Neural cell (in vitro differentiated cells): ENCODE measurements at regions not wholly inside any gene's neighbourhood (a gene's known extent, or its start where the extent isn't known, plus 50 kb on each side); places are given as distances from the start of the nearest gene placed in this dataset.

ENCODE experiments used
- H2AFZ ChIP-seq: fragments of 200-600, 300-800 bp; sonication (generic), shearing (Covaris generic); 2 replicates; pipeline ENCODE4 v1.6.0; 2014; ENCODE audit warnings: low read depth, mild to moderate bottlenecking, antibody characterized with exemption, low read length, moderate library complexity
- H3F3A ChIP-seq: fragments of 200-600 bp; shearing (Covaris generic); 2 replicates; pipeline ENCODE4 v1.6.1; 2016; ENCODE audit warnings: mild to moderate bottlenecking, moderate library complexity, mixed read lengths, antibody characterized with exemption, low read length; ENCODE audit not compliant: insufficient read depth, poor library complexity, severe bottlenecking
- H3K27ac ChIP-seq: fragments of 200-600, 300-800 bp; sonication (generic), shearing (Covaris generic); 2 replicates; pipeline ENCODE4 v1.5.1; 2014; ENCODE audit warnings: mild to moderate bottlenecking, low read length, moderate library complexity
- H3K27me3 ChIP-seq: fragments of 300-800, 200-600 bp; sonication (generic), shearing (Covaris generic); 2 replicates; pipeline ENCODE4 v1.6.0; 2014; ENCODE audit warnings: mild to moderate bottlenecking, low read depth, low read length, moderate library complexity; ENCODE audit not compliant: insufficient read depth
- H3K36me3 ChIP-seq: fragments of 300-800, 200-600 bp; sonication (generic), shearing (Covaris generic); 2 replicates; pipeline ENCODE4 v1.5.1; 2014; ENCODE audit warnings: mild to moderate bottlenecking, antibody characterized with exemption, low read length, moderate library complexity; ENCODE audit not compliant: insufficient read depth
- H3K4me2 ChIP-seq: fragments of 300-800, 200-600 bp; sonication (generic), shearing (Covaris generic); 2 replicates; pipeline ENCODE4 v1.6.0; 2014; ENCODE audit warnings: mild to moderate bottlenecking, low read length
- H3K4me3 ChIP-seq: fragments of 300-800, 200-600 bp; sonication (generic), shearing (Covaris generic); 2 replicates; pipeline ENCODE4 v1.5.1; 2014; ENCODE audit warnings: mild to moderate bottlenecking, low read length, moderate library complexity
- H3K79me2 ChIP-seq: fragments of 200-600 bp; shearing (Covaris generic); replicated peaks from 2 replicates; pipeline ENCODE4 v1.6.0; 2014; ENCODE audit warnings: mild to moderate bottlenecking, low read length, moderate library complexity; ENCODE audit not compliant: insufficient read depth
- H3K9ac ChIP-seq: fragments of 300-800, 200-600 bp; sonication (generic), shearing (Covaris generic); 2 replicates; pipeline ENCODE4 v1.6.1; 2016; ENCODE audit warnings: mild to moderate bottlenecking, low read length, mixed read lengths
- H3K9me2 ChIP-seq: fragments of 200-600 bp; shearing (Covaris generic); 2 replicates; pipeline ENCODE4 v1.6.1; 2016; ENCODE audit warnings: mild to moderate bottlenecking, low read length, mixed read lengths; ENCODE audit not compliant: insufficient read depth
- H3K9me3 ChIP-seq: fragments of 200-600, 300-800 bp; sonication (generic), shearing (Covaris generic); 2 replicates; pipeline ENCODE4 v1.6.1; 2016; ENCODE audit warnings: mild to moderate bottlenecking, mixed run types, low read length, moderate library complexity, mixed read lengths
- H4K20me1 ChIP-seq: fragments of 200-600 bp; shearing (Covaris generic); 2 replicates; pipeline ENCODE4 v1.6.1; 2016; ENCODE audit warnings: mild to moderate bottlenecking, mixed run types; ENCODE audit not compliant: insufficient read depth
- CTCF ChIP-seq: fragments of 450-650 bp; IDR thresholded peaks from 2 replicates; pipeline ENCODE4 v1.5.1; 2014; ENCODE audit warnings: antibody characterized with exemption, mild to moderate bottlenecking, moderate library complexity; ENCODE audit not compliant: poor library complexity, severe bottlenecking
- EP300 ChIP-seq: fragments of 450-650 bp; conservative IDR thresholded peaks from 2 replicates; pipeline ENCODE4 v1.6.1; 2014; ENCODE audit warnings: antibody characterized with exemption, mild to moderate bottlenecking, moderate library complexity; ENCODE audit not compliant: poor library complexity, severe bottlenecking
- EZH2 ChIP-seq: fragments of 200-600, 300-800 bp; shearing (Covaris generic), sonication (generic); IDR thresholded peaks from 2 replicates; pipeline ENCODE4 v1.6.1; 2014; ENCODE audit warnings: antibody characterized with exemption, low read length, borderline replicate concordance, mild to moderate bottlenecking; ENCODE audit not compliant: insufficient read depth, poor library complexity, severe bottlenecking
- MXI1 ChIP-seq: fragments of 450-650 bp; conservative IDR thresholded peaks from 2 replicates; pipeline ENCODE4 v1.6.1; 2014; ENCODE audit warnings: antibody characterized with exemption, mild to moderate bottlenecking; ENCODE audit not compliant: poor library complexity, severe bottlenecking
- POLR2AphosphoS5 ChIP-seq: IDR thresholded peaks from 2 replicates; pipeline ENCODE4 v1.6.1; 2012
- RAD21 ChIP-seq: fragments of 450-650 bp; conservative IDR thresholded peaks from 2 replicates; pipeline ENCODE4 v1.6.1; 2014; ENCODE audit warnings: antibody characterized with exemption, mild to moderate bottlenecking, moderate library complexity
- REST ChIP-seq: IDR thresholded peaks from 2 replicates; pipeline ENCODE4 v1.6.1; 2012; ENCODE audit warnings: borderline replicate concordance
- SMC3 ChIP-seq: fragments of 450-650 bp; conservative IDR thresholded peaks from 2 replicates; pipeline ENCODE4 v1.6.1; 2014; ENCODE audit warnings: antibody characterized with exemption, mild to moderate bottlenecking, moderate library complexity; ENCODE audit not compliant: poor library complexity
- TAF1 ChIP-seq: IDR thresholded peaks from 2 replicates; pipeline ENCODE4 v1.6.1; 2012; ENCODE audit warnings: low read depth

- no peaks in the 10 kb centered on the region for H4K20me1 ChIP-seq
- no peak overlapping the region for H3K4me2 ChIP-seq
- no peaks in the 10 kb centered on the region for H3F3A ChIP-seq
- no peaks in the 10 kb centered on the region for H3K79me2 ChIP-seq
- H3K27me3 ChIP-seq: no peaks in the 10 kb centered on the region
- H3K27ac ChIP-seq: no peak overlapping the region
- H3K9me3 ChIP-seq: no peaks in the 10 kb centered on the region
- no peak for TF ChIP-seq MXI1
- no peak for TF ChIP-seq EZH2
- TF ChIP-seq POLR2AphosphoS5: no peak
- TF ChIP-seq RAD21: no peak
- TF ChIP-seq SMC3: no peak
- TF ChIP-seq CTCF: no peak
- no peak for TF ChIP-seq REST
- TF ChIP-seq EP300: no peak
- no peak for TF ChIP-seq TAF1
- no peak overlapping the region for H3K4me3 ChIP-seq
- no peaks in the 10 kb centered on the region for H3K36me3 ChIP-seq
- no peaks in the 10 kb centered on the region for H3K9me2 ChIP-seq
- H2AFZ ChIP-seq: no peak overlapping the region
- H3K9ac ChIP-seq: no peak overlapping the region
Measured at GRCh38 chr22:27650572-27650971, 151.0 kb downstream of the MN1 start.

- Histone ChIP-seq H3F3A (no peaks in the 10 kb centered on the region), H3K27me3 (no peaks in the 10 kb centered on the region), H4K20me1 (no peaks in the 10 kb centered on the region), H3K36me3 (no peaks in the 10 kb centered on the region), H3K9me3 (no peaks in the 10 kb centered on the region), H3K4me3 (no peak overlapping the region), H3K27ac (no peak overlapping the region), H3K4me2 (no peak overlapping the region), H3K9me2 (no peaks in the 10 kb centered on the region), H3K79me2 (no peaks in the 10 kb centered on the region), H3K9ac (no peak overlapping the region), H2AFZ (no peak overlapping the region)
- TF ChIP-seq EZH2 (no peak), RAD21 (no peak)
Measured at GRCh38 chr22:27650985-27651384, 150.6 kb downstream of the MN1 start.

GRCh38 chr22:27651486-27651885, 150.1 kb downstream of the MN1 start:
- TF ChIP-seq RAD21 (no peak), POLR2AphosphoS5 (no peak), EZH2 (no peak), CTCF (no peak)
- Histone ChIP-seq H3K79me2 (no peaks in the 10 kb centered on the region), H3K27ac (no peak overlapping the region), H3K9me3 (no peaks in the 10 kb centered on the region), H3K9me2 (no peaks in the 10 kb centered on the region), H3K4me3 (no peak overlapping the region), H3K4me2 (no peak overlapping the region), H3K9ac (no peak overlapping the region), H3K27me3 (no peaks in the 10 kb centered on the region), H4K20me1 (no peaks in the 10 kb centered on the region), H3F3A (no peaks in the 10 kb centered on the region), H3K36me3 (no peaks in the 10 kb centered on the region), H2AFZ (no peak overlapping the region)
